Transverse colon (tissue), 4 donors: ENCODE measurements at regions not wholly inside any gene's neighbourhood (a gene's known extent, or its start where the extent isn't known, plus 50 kb on each side); places are given as distances from the start of the nearest gene placed in this dataset.

ENCODE experiments used
- EP300 ChIP-seq: sonication (generic); formaldehyde crosslinking; IDR thresholded peaks from one replicate; pipeline ENCODE4 v1.6.1; 2017; ENCODE audit warnings: antibody characterized with exemption, low read depth
- POLR2A ChIP-seq: fragments of 450-650 bp; IDR thresholded peaks from one replicate; pipeline ENCODE4 v1.6.1; 2016; ENCODE audit warnings: antibody characterized with exemption, mild to moderate bottlenecking, moderate library complexity
- POLR2AphosphoS5 ChIP-seq, 3 donors: sonication (generic); formaldehyde crosslinking; IDR thresholded peaks; one replicate each; pipeline ENCODE4 v1.6.1; 2016; ENCODE audit warnings: antibody characterized with exemption in 3 of 3
- TF ChIP-seq, protein P1 (sequence below), 5 experiments: fragments of 200-600 bp in 3 of 5; fragments of 450-650 bp in 2 of 5; sonication (generic) in 3 of 5; IDR thresholded peaks; 1 replicate in 2 of 5; 2 replicates in 3 of 5; pipeline ENCODE4 v1.5.1; 2016 to 2017; ENCODE audit warnings: antibody characterized with exemption in 5 of 5, inconsistent platforms in 3 of 5, mild to moderate bottlenecking in 2 of 5, moderate library complexity in 1 of 5

DNA sequence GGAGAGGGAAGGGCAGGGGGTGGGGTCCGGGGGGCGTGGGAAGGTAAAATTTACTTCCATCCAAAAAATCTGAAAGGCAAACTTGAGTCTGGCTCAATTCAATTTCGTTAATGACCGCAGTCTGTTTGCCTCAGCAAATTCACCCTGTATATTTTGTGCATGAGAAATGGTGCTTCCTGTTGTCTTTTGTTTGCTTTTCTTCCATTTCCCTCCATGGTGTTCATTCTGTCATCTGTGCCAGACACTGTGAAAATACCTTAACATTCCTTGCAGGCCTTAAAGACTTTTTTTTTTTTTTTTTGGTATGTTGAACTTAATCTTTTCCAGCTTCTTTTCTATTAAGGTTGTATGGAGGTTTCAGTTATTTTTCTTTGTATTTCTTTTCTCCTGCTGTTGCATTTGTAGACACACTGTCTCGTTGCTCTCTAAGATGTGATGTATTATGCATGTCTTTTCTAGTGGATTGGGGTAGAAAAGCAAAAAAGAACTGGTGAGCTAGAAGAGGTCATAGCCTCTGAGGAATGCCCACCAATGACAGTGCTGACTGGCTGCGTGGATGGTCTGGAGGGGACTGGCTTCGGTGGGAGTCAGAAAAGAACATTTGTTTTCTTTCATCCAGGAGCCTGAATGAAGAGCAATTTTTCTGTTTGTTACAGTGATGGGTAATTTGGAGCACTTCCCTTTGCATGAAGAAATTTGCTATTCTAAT, 585.0 kb upstream of the MAP3K7 start:
- TF ChIP-seq, protein P1, sequence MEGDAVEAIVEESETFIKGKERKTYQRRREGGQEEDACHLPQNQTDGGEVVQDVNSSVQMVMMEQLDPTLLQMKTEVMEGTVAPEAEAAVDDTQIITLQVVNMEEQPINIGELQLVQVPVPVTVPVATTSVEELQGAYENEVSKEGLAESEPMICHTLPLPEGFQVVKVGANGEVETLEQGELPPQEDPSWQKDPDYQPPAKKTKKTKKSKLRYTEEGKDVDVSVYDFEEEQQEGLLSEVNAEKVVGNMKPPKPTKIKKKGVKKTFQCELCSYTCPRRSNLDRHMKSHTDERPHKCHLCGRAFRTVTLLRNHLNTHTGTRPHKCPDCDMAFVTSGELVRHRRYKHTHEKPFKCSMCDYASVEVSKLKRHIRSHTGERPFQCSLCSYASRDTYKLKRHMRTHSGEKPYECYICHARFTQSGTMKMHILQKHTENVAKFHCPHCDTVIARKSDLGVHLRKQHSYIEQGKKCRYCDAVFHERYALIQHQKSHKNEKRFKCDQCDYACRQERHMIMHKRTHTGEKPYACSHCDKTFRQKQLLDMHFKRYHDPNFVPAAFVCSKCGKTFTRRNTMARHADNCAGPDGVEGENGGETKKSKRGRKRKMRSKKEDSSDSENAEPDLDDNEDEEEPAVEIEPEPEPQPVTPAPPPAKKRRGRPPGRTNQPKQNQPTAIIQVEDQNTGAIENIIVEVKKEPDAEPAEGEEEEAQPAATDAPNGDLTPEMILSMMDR (IDR thresholded peaks at IDR 0.05) = no peak
- TF ChIP-seq POLR2A (no peak), POLR2AphosphoS5 (IDR thresholded peaks at IDR 0.05) (no peak), EP300 (no peak)
